ENCODE measurements at regions not wholly inside any gene's neighbourhood (a gene's known extent, or its start where the extent isn't known, plus 50 kb on each side); places are given as distances from the start of the nearest gene placed in this dataset.

GRCh38 chr5:3335301-3335700, 260.3 kb upstream of the IRX1 start:
- CTCF ChIA-PET: no interaction called here
- Histone ChIP-seq H3K36me3 (ENCODE audit: control insufficient read depth, insufficient read depth, low read length) (no peaks in the 10 kb centered on the region), H3K27me3 (ENCODE audit: control insufficient read depth, insufficient read depth, low read length) (no peaks in the 10 kb centered on the region), H3K4me3 (ENCODE audit: low read depth, low read length) (no peak overlapping the region)
- POLR2A ChIA-PET: no interaction called here
- DNase-seq (ENCODE audit: low read depth): no peak
- TF ChIP-seq, protein P1, sequence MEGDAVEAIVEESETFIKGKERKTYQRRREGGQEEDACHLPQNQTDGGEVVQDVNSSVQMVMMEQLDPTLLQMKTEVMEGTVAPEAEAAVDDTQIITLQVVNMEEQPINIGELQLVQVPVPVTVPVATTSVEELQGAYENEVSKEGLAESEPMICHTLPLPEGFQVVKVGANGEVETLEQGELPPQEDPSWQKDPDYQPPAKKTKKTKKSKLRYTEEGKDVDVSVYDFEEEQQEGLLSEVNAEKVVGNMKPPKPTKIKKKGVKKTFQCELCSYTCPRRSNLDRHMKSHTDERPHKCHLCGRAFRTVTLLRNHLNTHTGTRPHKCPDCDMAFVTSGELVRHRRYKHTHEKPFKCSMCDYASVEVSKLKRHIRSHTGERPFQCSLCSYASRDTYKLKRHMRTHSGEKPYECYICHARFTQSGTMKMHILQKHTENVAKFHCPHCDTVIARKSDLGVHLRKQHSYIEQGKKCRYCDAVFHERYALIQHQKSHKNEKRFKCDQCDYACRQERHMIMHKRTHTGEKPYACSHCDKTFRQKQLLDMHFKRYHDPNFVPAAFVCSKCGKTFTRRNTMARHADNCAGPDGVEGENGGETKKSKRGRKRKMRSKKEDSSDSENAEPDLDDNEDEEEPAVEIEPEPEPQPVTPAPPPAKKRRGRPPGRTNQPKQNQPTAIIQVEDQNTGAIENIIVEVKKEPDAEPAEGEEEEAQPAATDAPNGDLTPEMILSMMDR (IDR thresholded peaks at IDR 0.05; ENCODE audit: insufficient read depth, low read depth, low read length): no peak

DNA sequence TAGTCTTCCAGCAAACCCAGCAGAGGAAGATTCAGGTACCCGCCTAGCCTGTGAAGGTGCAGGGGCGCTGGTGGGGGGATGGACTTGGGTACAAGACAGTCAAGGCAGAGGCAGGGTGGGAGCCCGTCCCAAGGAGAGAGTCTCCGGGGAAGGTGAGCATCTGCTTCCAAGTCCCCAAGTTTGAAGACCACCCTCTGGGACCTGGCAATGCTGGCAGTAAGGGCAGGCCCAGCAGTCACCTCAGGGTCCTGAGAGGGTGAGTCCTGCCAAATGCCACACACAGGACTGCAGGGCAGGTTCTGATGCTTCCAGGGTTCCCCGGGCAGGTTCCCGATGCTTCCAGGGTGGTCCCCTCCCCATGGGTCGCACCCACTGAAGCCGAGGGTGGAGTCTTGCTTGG, 261.8 kb upstream of the IRX1 start:
- Histone ChIP-seq H3K27me3 (ENCODE audit: control insufficient read depth, insufficient read depth, low read length) (no peaks in the 10 kb centered on the region), H3K36me3 (ENCODE audit: control insufficient read depth, insufficient read depth, low read length) (no peaks in the 10 kb centered on the region), H3K4me3 (ENCODE audit: low read depth, low read length) (no peak overlapping the region)
- DNase-seq (ENCODE audit: low read depth): no peak
- CTCF ChIA-PET: no interaction called here
- TF ChIP-seq, protein P1 (IDR thresholded peaks at IDR 0.05; ENCODE audit: insufficient read depth, low read depth, low read length): no peak
- POLR2A ChIA-PET: no interaction called here

GRCh38 chr5:3333105-3333504, 262.5 kb upstream of the IRX1 start:
- TF ChIP-seq, protein P1 (IDR thresholded peaks at IDR 0.05; ENCODE audit: insufficient read depth, low read depth, low read length): no peak
- ChIA-PET CTCF (no interaction called here), POLR2A (no interaction called here)
- Histone ChIP-seq H3K36me3 (ENCODE audit: control insufficient read depth, insufficient read depth, low read length) (no peaks in the 10 kb centered on the region), H3K27me3 (ENCODE audit: control insufficient read depth, insufficient read depth, low read length) (no peaks in the 10 kb centered on the region), H3K4me3 (ENCODE audit: low read depth, low read length) (no peak overlapping the region)
- no peak for DNase-seq (ENCODE audit: low read depth)

GRCh38 chr5:3331819-3332218, 263.8 kb upstream of the IRX1 start:
- no peak for DNase-seq (ENCODE audit: low read depth)
- TF ChIP-seq, protein P1 (IDR thresholded peaks at IDR 0.05; ENCODE audit: insufficient read depth, low read depth, low read length): no peak
- no peaks in the 10 kb centered on the region for H3K27me3 ChIP-seq (ENCODE audit: control insufficient read depth, insufficient read depth, low read length)
- H3K36me3 ChIP-seq (ENCODE audit: control insufficient read depth, insufficient read depth, low read length): no peaks in the 10 kb centered on the region
- H3K4me3 ChIP-seq (ENCODE audit: low read depth, low read length): no peak overlapping the region
- POLR2A ChIA-PET: no interaction called here
- CTCF ChIA-PET: no interaction called here

DNA sequence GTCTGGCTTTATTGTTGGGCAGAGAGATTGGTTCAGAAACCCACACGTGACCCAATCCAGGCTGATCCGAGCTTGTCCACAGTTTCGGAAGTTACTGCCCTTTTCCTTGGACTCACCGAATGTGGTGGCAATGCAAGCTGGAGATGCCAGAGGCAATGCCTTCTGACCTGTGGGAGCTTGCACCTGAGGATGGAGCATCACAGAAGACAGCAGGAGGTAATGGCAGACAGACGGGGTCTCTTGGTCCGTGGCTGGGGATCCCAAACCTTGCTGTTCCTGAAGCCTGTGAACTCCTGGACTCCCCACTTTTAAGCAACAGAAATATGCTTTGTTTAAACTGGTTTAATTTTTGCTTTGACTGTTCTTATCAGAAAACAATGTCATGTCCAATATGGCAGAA, 265.2 kb upstream of the IRX1 start:
- TF ChIP-seq, protein P1 (IDR thresholded peaks at IDR 0.05; ENCODE audit: insufficient read depth, low read depth, low read length): no peak
- Histone ChIP-seq H3K27me3 (ENCODE audit: control insufficient read depth, insufficient read depth, low read length) (no peaks in the 10 kb centered on the region), H3K36me3 (ENCODE audit: control insufficient read depth, insufficient read depth, low read length) (no peaks in the 10 kb centered on the region), H3K4me3 (ENCODE audit: low read depth, low read length) (no peak overlapping the region)
- CTCF ChIA-PET: no interaction called here
- DNase-seq (ENCODE audit: low read depth): no peak
- POLR2A ChIA-PET: no interaction called here
